Breast epithelium (tissue), 4 donors: ENCODE measurements at regions not wholly inside any gene's neighbourhood (a gene's known extent, or its start where the extent isn't known, plus 50 kb on each side); places are given as distances from the start of the nearest gene placed in this dataset.

ENCODE experiments used
- DNase-seq, 2 donors: peaks; one replicate each; pipeline ENCODE4 v3.0.0-alpha.2; 2019; ENCODE audit warnings: low spot score in 2 of 2
- H3K27ac ChIP-seq, 2 donors: fragments of 200-600 bp; sonication (generic) in 1 of 2; one replicate each; pipeline ENCODE4 v1.5.1; 2016 to 2019; ENCODE audit warnings: mild to moderate bottlenecking in 1 of 2
- H3K27me3 ChIP-seq, 2 donors: fragments of 200-600 bp; sonication (generic) in 1 of 2; one replicate each; pipeline versions ENCODE4 v1.5.1 to v1.6.0; 2017 to 2019; ENCODE audit warnings: control low read depth in 1 of 2, mild to moderate bottlenecking in 1 of 2
- H3K36me3 ChIP-seq: fragments of 200-600 bp; one replicate; pipeline ENCODE4 v1.5.1; 2019
- H3K4me1 ChIP-seq, 2 donors: fragments of 200-600 bp; sonication (generic); one replicate each; pipeline ENCODE4 v1.5.1; 2016 to 2019; ENCODE audit warnings: control low read depth in 1 of 2
- H3K4me3 ChIP-seq, 3 donors: fragments of 200-600 bp; sonication (generic); 1 replicate in 2 of 3; 2 replicates in 1 of 3; pipeline ENCODE4 v1.5.1; 2016 to 2019; ENCODE audit warnings: mild to moderate bottlenecking in 3 of 3, moderate library complexity in 2 of 3
- H3K9me3 ChIP-seq, 2 donors: fragments of 200-600 bp; sonication (generic) in 1 of 2; one replicate each; pipeline ENCODE4 v1.5.1; 2016 to 2019; ENCODE audit warnings: control low read depth in 1 of 2
- CTCF ChIP-seq, 3 donors: fragments of 450-650 bp; IDR thresholded peaks; one replicate each; pipeline ENCODE4 v1.5.1; 2016 to 2017; ENCODE audit warnings: antibody characterized with exemption in 3 of 3, mild to moderate bottlenecking in 3 of 3, moderate library complexity in 3 of 3
- POLR2A ChIP-seq: fragments of 450-650 bp; IDR thresholded peaks from one replicate; pipeline ENCODE4 v1.6.1; 2016; ENCODE audit warnings: antibody characterized with exemption, mild to moderate bottlenecking, moderate library complexity
- POLR2AphosphoS5 ChIP-seq, 3 donors: sonication (generic); formaldehyde crosslinking; IDR thresholded peaks; one replicate each; pipeline ENCODE4 v1.6.1; 2017; ENCODE audit warnings: antibody characterized with exemption in 3 of 3
- intact Hi-C: fragments of 100-400 bp; cut with DNase I; formaldehyde crosslinking; loops from one replicate; pipeline ENCODE4 v1.15.1; 2023; ENCODE audit warnings: low total_unique reads

- DNase-seq: no peak
- Histone ChIP-seq H3K4me1 (no peaks in the 10 kb centered on the region), H3K9me3 (no peaks in the 10 kb centered on the region), H3K4me3 (no peak overlapping the region), H3K36me3 (no peaks in the 10 kb centered on the region), H3K27me3 (no peaks in the 10 kb centered on the region), H3K27ac (no peak overlapping the region)
- TF ChIP-seq CTCF (IDR thresholded peaks at IDR 0.05) (no peak), POLR2AphosphoS5 (IDR thresholded peaks at IDR 0.05) (no peak), POLR2A (no peak)
- intact Hi-C loops: no loop called here
Observed at GRCh38 chr20:48257833-48258232, 472.6 kb upstream of the SULF2 start.

- no peaks in the 10 kb centered on the region for H3K9me3 ChIP-seq
- intact Hi-C loops: no loop called here
- H3K4me1 ChIP-seq: no peaks in the 10 kb centered on the region
- TF ChIP-seq CTCF (IDR thresholded peaks at IDR 0.05) (no peak), POLR2A (no peak), POLR2AphosphoS5 (IDR thresholded peaks at IDR 0.05) (no peak)
- DNase-seq: no peak
- no peaks in the 10 kb centered on the region for H3K27me3 ChIP-seq
- H3K27ac ChIP-seq: no peak overlapping the region
- H3K36me3 ChIP-seq: no peaks in the 10 kb centered on the region
- no peak overlapping the region for H3K4me3 ChIP-seq
Observed at GRCh38 chr20:48247961-48248360, 462.7 kb upstream of the SULF2 start.

- peaks cover 0 to 5% of the 10 kb centered on the region in 2 donors for H3K27me3 ChIP-seq
- H3K4me3 ChIP-seq: no peak overlapping the region
- no peaks in the 10 kb centered on the region for H3K9me3 ChIP-seq
- no peaks in the 10 kb centered on the region for H3K36me3 ChIP-seq
- no peaks in the 10 kb centered on the region for H3K4me1 ChIP-seq
- intact Hi-C loops: no loop called here
- H3K27ac ChIP-seq: no peak overlapping the region
- no peak for TF ChIP-seq POLR2A
- TF ChIP-seq POLR2AphosphoS5 (IDR thresholded peaks at IDR 0.05): no peak
- no peak for TF ChIP-seq CTCF (IDR thresholded peaks at IDR 0.05)
- DNase-seq: no peak
Observed at GRCh38 chr20:48246061-48246790, 460.9 kb upstream of the SULF2 start.

- Histone ChIP-seq H3K36me3 (no peaks in the 10 kb centered on the region), H3K4me1 (no peaks in the 10 kb centered on the region), H3K9me3 (no peaks in the 10 kb centered on the region), H3K4me3 (no peak overlapping the region), H3K27ac (no peak overlapping the region), H3K27me3 (peaks cover 0 to 5% of the 10 kb centered on the region in 2 donors)
- DNase-seq: no peak
- intact Hi-C loops: no loop called here
- no peak for TF ChIP-seq POLR2AphosphoS5 (IDR thresholded peaks at IDR 0.05)
- no peak for TF ChIP-seq POLR2A
- no peak for TF ChIP-seq CTCF (IDR thresholded peaks at IDR 0.05)
Observed at GRCh38 chr20:48242623-48243022, 457.3 kb upstream of the SULF2 start.

- Histone ChIP-seq H3K27me3 (peaks cover 0 to 5% of the 10 kb centered on the region in 2 donors), H3K27ac (no peak overlapping the region), H3K36me3 (no peaks in the 10 kb centered on the region), H3K9me3 (no peaks in the 10 kb centered on the region), H3K4me1 (no peaks in the 10 kb centered on the region), H3K4me3 (no peak overlapping the region)
- DNase-seq: no peak
- intact Hi-C loops: no loop called here
- TF ChIP-seq CTCF (IDR thresholded peaks at IDR 0.05) (no peak), POLR2AphosphoS5 (IDR thresholded peaks at IDR 0.05) (no peak), POLR2A (no peak)
Observed at GRCh38 chr20:48241482-48241881, 456.2 kb upstream of the SULF2 start.
